Heart left ventricle (tissue), 16 donors: ENCODE measurements at regions not wholly inside any gene's neighbourhood (a gene's known extent, or its start where the extent isn't known, plus 50 kb on each side); places are given as distances from the start of the nearest gene placed in this dataset.

ENCODE experiments used
- ATAC-seq, 4 donors: fragments of 200-7000 bp; cut with Tn5 transposase; one replicate each; pipeline ENCODE4 v1.9.1; 2020 to 2022; ENCODE audit warnings: moderate library complexity in 4 of 4, mild to moderate bottlenecking in 3 of 4, moderate number of reproducible peaks in 1 of 4
- DNase-seq, 5 donors: peaks; one replicate each; pipeline ENCODE4 v3.0.0-alpha.2; 2020
- H3K27ac ChIP-seq, 12 donors: fragments of 200-600 bp; sonication (generic) in 4 of 12; one replicate each; pipeline versions ENCODE4 v1.5.0 to v1.8.0; 2016 to 2022; ENCODE audit warnings: mild to moderate bottlenecking in 2 of 12
- H3K27me3 ChIP-seq, 9 donors: fragments of 200-600 bp; sonication (generic) in 2 of 9; one replicate each; pipeline versions ENCODE4 v1.5.1 to v1.8.0; 2016 to 2022; ENCODE audit warnings: mild to moderate bottlenecking in 3 of 9
- H3K36me3 ChIP-seq, 9 donors: fragments of 200-600 bp; sonication (generic) in 2 of 9; one replicate each; pipeline versions ENCODE4 v1.5.0 to v1.8.0; 2018 to 2022; ENCODE audit warnings: mild to moderate bottlenecking in 2 of 9
- H3K4me1 ChIP-seq, 12 donors: fragments of 200-600 bp; sonication (generic) in 4 of 12; one replicate each; pipeline versions ENCODE4 v1.5.0 to v1.8.0; 2016 to 2022; ENCODE audit warnings: mild to moderate bottlenecking in 3 of 12
- H3K4me3 ChIP-seq, 12 donors: fragments of 200-600 bp; sonication (generic) in 4 of 12; one replicate each; pipeline versions ENCODE4 v1.5.0 to v1.8.0; 2017 to 2022; ENCODE audit warnings: mild to moderate bottlenecking in 9 of 12, moderate library complexity in 4 of 12
- H3K9me3 ChIP-seq, 12 donors: fragments of 200-600 bp; sonication (generic) in 4 of 12; one replicate each; pipeline versions ENCODE4 v1.5.0 to v1.8.0; 2016 to 2022; ENCODE audit warnings: mild to moderate bottlenecking in 1 of 12
- POLR2A ChIP-seq, 2 donors: fragments of 450-650 bp; IDR thresholded peaks; one replicate each; pipeline ENCODE4 v1.6.1; 2017; ENCODE audit warnings: antibody characterized with exemption in 2 of 2, mild to moderate bottlenecking in 2 of 2, moderate library complexity in 2 of 2
- WGBS, 4 donors: extraction: QIAGEN DNeasy Blood & Tissue Kit in 2 of 4; methylation state at CpG; one replicate each; pipeline versions ENCODE4 v1.1.5 to v1.1.7; 2013 to 2018; 5-methylcytosine and 5-hydroxymethylcytosine counted together
- intact Hi-C, 10 donors: fragments of 100-400 bp; cut with DNase I; formaldehyde crosslinking; loops; one replicate each; pipeline versions ENCODE4 v1.11.1 to v1.14.2; 2022
- TF ChIP-seq, protein P1 (sequence below), 12 donors: fragments of 200-600 bp; sonication (generic) in 4 of 12; IDR thresholded peaks; one replicate each; pipeline versions ENCODE4 v1.5.0 to v1.8.0; 2018 to 2022; ENCODE audit warnings: antibody characterized with exemption in 12 of 12, mild to moderate bottlenecking in 5 of 12
- donor health status: ischemic (EF 13 %, LVEDD 7.1; RV severe dilation, severe dysfunction).
- donor health status: healthy with polysubstance abuse.
- donor health status: DM: no; HTN: yes; CAD: no.
- donor health status: DM: no; HTN: no; CAD: no.
- donor health status: ischemic (EF 25% LVEDD 6.9; RV normal size, moderate dysfunction).
- donor health status: ischemic (EF 25% LVEDD 5.7; RV mildly dilated, moderate dysfunction).
- donor health status: healthy.
- donor health status: DM: yes; HTN: yes; CAD: no.
- donor health status: ischemic (EF 35%, LVEDD 5.7; RV mildly dilated, moderate dysfunction).
- donor health status: nonischemic (EF 11% LVEDD 7.7; RV severe dilation, severe dysfunction).
- donor health status: DM: yes; HTN: yes; CAD: no.
- donor health status: PGD.
- donor health status: ischemic (EF 29% LVEDD 5.4; RV normal size, mild dysfunction).
- donor health status: nonischemic (EF 23%, LVEDD 6.1; RV moderate dilation, normal function).

DNA sequence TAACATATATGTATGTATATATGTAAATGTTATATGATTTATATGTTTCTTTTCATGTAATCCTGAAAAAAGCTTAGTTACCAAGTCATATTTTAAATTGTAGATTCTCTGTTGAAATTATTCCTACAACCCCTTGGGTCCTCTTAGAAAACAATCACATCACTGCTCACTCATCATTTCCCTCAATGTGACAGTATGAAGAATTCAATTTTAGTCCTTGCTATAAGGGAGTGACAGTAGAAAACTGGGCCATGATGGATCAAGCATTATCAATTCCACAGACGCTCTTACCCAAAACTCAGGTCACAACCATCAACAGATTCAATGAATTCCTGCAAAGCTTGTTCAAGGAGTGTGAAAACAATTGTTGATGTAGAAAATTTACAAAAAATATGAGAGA is 1389.5 kb upstream of the ACVR2A start:
- Histone ChIP-seq H3K9me3 (peaks cover 0 to 19% (median 6%) of the 10 kb centered on the region in 12 donors), H3K4me3 (no peak overlapping the region), H3K27me3 (no peaks in the 10 kb centered on the region), H3K4me1 (no peaks in the 10 kb centered on the region), H3K36me3 (no peaks in the 10 kb centered on the region), H3K27ac (no peak overlapping the region)
- ATAC-seq (no peak), DNase-seq (no peak)
- intact Hi-C loops: no loop called here
- TF ChIP-seq, protein P1, sequence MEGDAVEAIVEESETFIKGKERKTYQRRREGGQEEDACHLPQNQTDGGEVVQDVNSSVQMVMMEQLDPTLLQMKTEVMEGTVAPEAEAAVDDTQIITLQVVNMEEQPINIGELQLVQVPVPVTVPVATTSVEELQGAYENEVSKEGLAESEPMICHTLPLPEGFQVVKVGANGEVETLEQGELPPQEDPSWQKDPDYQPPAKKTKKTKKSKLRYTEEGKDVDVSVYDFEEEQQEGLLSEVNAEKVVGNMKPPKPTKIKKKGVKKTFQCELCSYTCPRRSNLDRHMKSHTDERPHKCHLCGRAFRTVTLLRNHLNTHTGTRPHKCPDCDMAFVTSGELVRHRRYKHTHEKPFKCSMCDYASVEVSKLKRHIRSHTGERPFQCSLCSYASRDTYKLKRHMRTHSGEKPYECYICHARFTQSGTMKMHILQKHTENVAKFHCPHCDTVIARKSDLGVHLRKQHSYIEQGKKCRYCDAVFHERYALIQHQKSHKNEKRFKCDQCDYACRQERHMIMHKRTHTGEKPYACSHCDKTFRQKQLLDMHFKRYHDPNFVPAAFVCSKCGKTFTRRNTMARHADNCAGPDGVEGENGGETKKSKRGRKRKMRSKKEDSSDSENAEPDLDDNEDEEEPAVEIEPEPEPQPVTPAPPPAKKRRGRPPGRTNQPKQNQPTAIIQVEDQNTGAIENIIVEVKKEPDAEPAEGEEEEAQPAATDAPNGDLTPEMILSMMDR (IDR thresholded peaks at IDR 0.05): no peak
- TF ChIP-seq POLR2A (IDR thresholded peaks at IDR 0.05): no peak
- 91 to 98% (median 95%) methylated on average over 1 of the region's 1 CpG for WGBS, 4 donors

DNA sequence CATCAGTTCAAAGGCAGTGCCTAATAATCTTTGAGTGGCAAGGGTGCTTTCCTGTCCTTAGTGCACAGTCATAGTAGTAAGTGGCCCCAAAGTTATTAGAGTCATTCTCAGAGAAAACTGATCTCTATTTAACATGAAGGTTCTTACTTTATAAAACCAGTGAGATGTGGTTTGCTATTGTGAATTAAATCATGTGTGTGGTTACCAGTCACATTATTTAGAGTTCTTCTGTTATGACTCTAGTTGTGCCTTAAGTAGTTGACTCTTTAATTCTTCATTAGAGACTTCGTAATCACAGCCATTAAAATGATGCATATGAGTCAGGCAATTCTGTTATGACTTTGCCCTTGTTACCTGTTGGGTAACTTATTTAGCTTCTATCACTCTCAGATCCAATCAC is 1392.9 kb upstream of the ACVR2A start:
- Histone ChIP-seq H3K36me3 (no peaks in the 10 kb centered on the region), H3K9me3 (no peaks in the 10 kb centered on the region), H3K4me3 (no peak overlapping the region), H3K27ac (no peak overlapping the region), H3K4me1 (no peaks in the 10 kb centered on the region), H3K27me3 (no peaks in the 10 kb centered on the region)
- ATAC-seq (no peak), DNase-seq (no peak)
- intact Hi-C loops: no loop called here
- TF ChIP-seq, protein P1 (IDR thresholded peaks at IDR 0.05): no peak
- TF ChIP-seq POLR2A (IDR thresholded peaks at IDR 0.05): no peak
- 82 to 88% (median 84%) methylated on average over 1 of the region's 1 CpG for WGBS, 4 donors

GRCh38 chr2:146450131-146450530 is 1394.7 kb upstream of the ACVR2A start:
- WGBS, 4 donors: 77 to 85% (median 79%) methylated on average over 2 of the region's 2 CpGs

DNA sequence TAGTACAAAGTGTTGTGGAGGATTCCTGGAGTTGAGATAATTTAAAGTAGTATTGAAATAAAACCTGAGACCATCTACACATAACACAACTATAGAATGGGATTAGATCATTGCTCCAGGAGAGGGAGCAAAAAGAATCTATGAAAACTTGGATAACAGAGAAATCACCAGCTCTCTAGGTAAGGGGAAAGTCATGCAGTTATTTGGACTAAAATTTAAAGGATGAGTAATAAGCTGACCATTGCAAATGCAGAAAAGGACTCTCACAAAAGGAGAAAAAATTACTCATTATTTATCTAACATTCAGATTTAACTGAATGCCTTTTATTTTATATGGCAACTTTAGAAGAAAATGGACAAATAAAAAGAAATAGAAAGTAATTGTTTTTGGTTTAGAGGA is 1399.8 kb upstream of the ACVR2A start:
- intact Hi-C loops: no loop called here
- ATAC-seq: no peak
- no peaks in the 10 kb centered on the region for H3K27me3 ChIP-seq
- no peak overlapping the region for H3K27ac ChIP-seq
- TF ChIP-seq POLR2A (IDR thresholded peaks at IDR 0.05): no peak
- TF ChIP-seq, protein P1 (IDR thresholded peaks at IDR 0.05): no peak
- no peaks in the 10 kb centered on the region for H3K36me3 ChIP-seq
- DNase-seq: no peak
- H3K9me3 ChIP-seq: no peaks in the 10 kb centered on the region
- H3K4me1 ChIP-seq: no peaks in the 10 kb centered on the region
- H3K4me3 ChIP-seq: no peak overlapping the region

More at GRCh38 chr2:146450131-146450530, 1394.7 kb upstream of the ACVR2A start:
- ATAC-seq (no peak), DNase-seq (no peak)
- H3K27ac ChIP-seq: no peak overlapping the region
- no peaks in the 10 kb centered on the region for H3K4me1 ChIP-seq
- H3K9me3 ChIP-seq: no peaks in the 10 kb centered on the region
- H3K36me3 ChIP-seq: no peaks in the 10 kb centered on the region
- no peak overlapping the region for H3K4me3 ChIP-seq
- H3K27me3 ChIP-seq: no peaks in the 10 kb centered on the region
- intact Hi-C loops: no loop called here
- no peak for TF ChIP-seq POLR2A (IDR thresholded peaks at IDR 0.05)
- TF ChIP-seq, protein P1 (IDR thresholded peaks at IDR 0.05): no peak
